ENCODE measurements at regions not wholly inside any gene's neighbourhood (a gene's known extent, or its start where the extent isn't known, plus 50 kb on each side); places are given as distances from the start of the nearest gene placed in this dataset.

- Histone ChIP-seq H3K9me1 (ENCODE audit: control insufficient read depth, extremely low read depth, insufficient read depth, low read length) (no peaks in the 10 kb centered on the region), H3K9me3 (ENCODE audit: control insufficient read depth, low read depth, low read length) (no peaks in the 10 kb centered on the region), H4K20me1 (ENCODE audit: control insufficient read depth, extremely low read depth, insufficient read depth, low read length) (no peaks in the 10 kb centered on the region), H3K27me3 (ENCODE audit: control insufficient read depth, extremely low read depth, insufficient read depth, low read length) (peaks cover 2% of the 10 kb centered on the region), H3K27ac (ENCODE audit: control insufficient read depth, insufficient read depth, low read length) (no peak overlapping the region), H2AFZ (ENCODE audit: control insufficient read depth, low read length) (no peak overlapping the region), H3K4me3 (ENCODE audit: control insufficient read depth in 2 of 3, extremely low read depth in 1 of 3, insufficient read depth in 2 of 3, low read depth in 1 of 3, low read length in 3 of 3) (no peak overlapping the region), H3K4me2 (ENCODE audit: control insufficient read depth, extremely low read depth, insufficient read depth, low read depth, low read length) (no peak overlapping the region), H3K79me2 (ENCODE audit: control insufficient read depth, insufficient read depth, low read length) (no peaks in the 10 kb centered on the region), H3K4me1 (ENCODE audit: control insufficient read depth, extremely low read depth, insufficient read depth, low read length) (no peaks in the 10 kb centered on the region), H3K36me3 (ENCODE audit: control insufficient read depth in 2 of 2, extremely low read depth in 1 of 2, insufficient read depth in 2 of 2, low read length in 2 of 2) (no peaks in the 10 kb centered on the region), H3K9ac (ENCODE audit: control insufficient read depth, extremely low read depth, insufficient read depth, low read length) (no peak overlapping the region)
- FAIRE-seq (no peak), DNase-seq (ENCODE audit: low read depth, low spot score) (no peak)
- TF ChIP-seq CTCF (optimal IDR thresholded peaks at IDR 0.05 in 1 of 3, IDR thresholded peaks at IDR 0.05 in 1 of 3, conservative IDR thresholded peaks at IDR 0.05 in 1 of 3; ENCODE audit: extremely low read depth in 1 of 3, insufficient read depth in 2 of 3, low read length in 3 of 3) (no peak), EZH2 (IDR thresholded peaks at IDR 0.05; ENCODE audit: low read length) (no peak)
- dilution Hi-C loops (cut with MboI; ENCODE audit: extremely low pct_ligation_motif_present, low sequenced_read_pairs) = no loop called here
Observed at GRCh38 chr10:118912961-118913600, 116.4 kb upstream of the NANOS1 start.

GRCh38 chr10:118913825-118914224 lies 115.7 kb upstream of the NANOS1 start:
- dilution Hi-C loops (cut with MboI; ENCODE audit: extremely low pct_ligation_motif_present, low sequenced_read_pairs) = no loop called here
- FAIRE-seq = no peak

More at GRCh38 chr10:118913825-118914224, 115.7 kb upstream of the NANOS1 start:
- H3K9ac ChIP-seq (ENCODE audit: control insufficient read depth, extremely low read depth, insufficient read depth, low read length) = no peak overlapping the region
- no peak for DNase-seq (ENCODE audit: low read depth, low spot score)
- no peaks in the 10 kb centered on the region for H3K36me3 ChIP-seq (ENCODE audit: control insufficient read depth in 2 of 2, extremely low read depth in 1 of 2, insufficient read depth in 2 of 2, low read length in 2 of 2)
- peaks cover 2% of the 10 kb centered on the region for H3K27me3 ChIP-seq (ENCODE audit: control insufficient read depth, extremely low read depth, insufficient read depth, low read length)
- TF ChIP-seq CTCF (optimal IDR thresholded peaks at IDR 0.05 in 1 of 3, IDR thresholded peaks at IDR 0.05 in 1 of 3, conservative IDR thresholded peaks at IDR 0.05 in 1 of 3; ENCODE audit: extremely low read depth in 1 of 3, insufficient read depth in 2 of 3, low read length in 3 of 3) = no peak
- TF ChIP-seq EZH2 (IDR thresholded peaks at IDR 0.05; ENCODE audit: low read length) = no peak
- no peak overlapping the region for H3K4me2 ChIP-seq (ENCODE audit: control insufficient read depth, extremely low read depth, insufficient read depth, low read depth, low read length)
- no peaks in the 10 kb centered on the region for H3K9me1 ChIP-seq (ENCODE audit: control insufficient read depth, extremely low read depth, insufficient read depth, low read length)
- H2AFZ ChIP-seq (ENCODE audit: control insufficient read depth, low read length) = no peak overlapping the region
- no peak overlapping the region for H3K27ac ChIP-seq (ENCODE audit: control insufficient read depth, insufficient read depth, low read length)
- H3K4me1 ChIP-seq (ENCODE audit: control insufficient read depth, extremely low read depth, insufficient read depth, low read length) = no peaks in the 10 kb centered on the region
- H3K9me3 ChIP-seq (ENCODE audit: control insufficient read depth, low read depth, low read length) = no peaks in the 10 kb centered on the region
- H3K79me2 ChIP-seq (ENCODE audit: control insufficient read depth, insufficient read depth, low read length) = no peaks in the 10 kb centered on the region
- no peaks in the 10 kb centered on the region for H4K20me1 ChIP-seq (ENCODE audit: control insufficient read depth, extremely low read depth, insufficient read depth, low read length)
- H3K4me3 ChIP-seq (ENCODE audit: control insufficient read depth in 2 of 3, extremely low read depth in 1 of 3, insufficient read depth in 2 of 3, low read depth in 1 of 3, low read length in 3 of 3) = no peak overlapping the region

Measured in keratinocyte (primary cell).